ENCODE measurements at regions not wholly inside any gene's neighbourhood (a gene's known extent, or its start where the extent isn't known, plus 50 kb on each side); places are given as distances from the start of the nearest gene placed in this dataset.

DNA sequence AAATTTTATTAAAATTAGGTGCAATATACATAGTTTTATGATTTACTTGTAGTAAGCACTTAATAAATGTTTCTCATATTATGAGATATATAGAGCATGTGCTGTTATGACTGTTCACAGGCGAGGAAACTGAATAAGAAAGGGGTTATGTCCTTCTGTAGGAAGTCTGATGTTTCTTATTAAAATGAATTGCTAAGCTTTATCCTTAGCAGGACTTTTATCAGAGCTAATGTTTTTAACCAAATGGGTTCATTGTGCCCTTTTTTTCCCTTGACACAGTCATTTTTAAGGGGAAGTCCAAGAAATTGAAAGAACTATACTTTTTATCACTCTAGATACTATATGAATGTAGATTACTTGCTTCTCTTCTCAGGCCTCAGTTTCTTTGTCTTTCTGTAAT, 285.2 kb downstream of the PTPRC start:
- ChIA-PET POLR2A (no interaction called here), CTCF (interaction anchor here (0.7 kb wide), 1 partner anchor 12 kb away, joined by 3 read pairs; no protein-coding TSS in a partner anchor)
- no peak overlapping the region for H3K4me3 ChIP-seq (ENCODE audit: low read depth, low read length)
- no peak for DNase-seq (ENCODE audit: low read depth, low spot score)
- TF ChIP-seq, protein P1, sequence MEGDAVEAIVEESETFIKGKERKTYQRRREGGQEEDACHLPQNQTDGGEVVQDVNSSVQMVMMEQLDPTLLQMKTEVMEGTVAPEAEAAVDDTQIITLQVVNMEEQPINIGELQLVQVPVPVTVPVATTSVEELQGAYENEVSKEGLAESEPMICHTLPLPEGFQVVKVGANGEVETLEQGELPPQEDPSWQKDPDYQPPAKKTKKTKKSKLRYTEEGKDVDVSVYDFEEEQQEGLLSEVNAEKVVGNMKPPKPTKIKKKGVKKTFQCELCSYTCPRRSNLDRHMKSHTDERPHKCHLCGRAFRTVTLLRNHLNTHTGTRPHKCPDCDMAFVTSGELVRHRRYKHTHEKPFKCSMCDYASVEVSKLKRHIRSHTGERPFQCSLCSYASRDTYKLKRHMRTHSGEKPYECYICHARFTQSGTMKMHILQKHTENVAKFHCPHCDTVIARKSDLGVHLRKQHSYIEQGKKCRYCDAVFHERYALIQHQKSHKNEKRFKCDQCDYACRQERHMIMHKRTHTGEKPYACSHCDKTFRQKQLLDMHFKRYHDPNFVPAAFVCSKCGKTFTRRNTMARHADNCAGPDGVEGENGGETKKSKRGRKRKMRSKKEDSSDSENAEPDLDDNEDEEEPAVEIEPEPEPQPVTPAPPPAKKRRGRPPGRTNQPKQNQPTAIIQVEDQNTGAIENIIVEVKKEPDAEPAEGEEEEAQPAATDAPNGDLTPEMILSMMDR (IDR thresholded peaks at IDR 0.05; ENCODE audit: insufficient read depth, low read length, missing control alignments) = no peak

DNA sequence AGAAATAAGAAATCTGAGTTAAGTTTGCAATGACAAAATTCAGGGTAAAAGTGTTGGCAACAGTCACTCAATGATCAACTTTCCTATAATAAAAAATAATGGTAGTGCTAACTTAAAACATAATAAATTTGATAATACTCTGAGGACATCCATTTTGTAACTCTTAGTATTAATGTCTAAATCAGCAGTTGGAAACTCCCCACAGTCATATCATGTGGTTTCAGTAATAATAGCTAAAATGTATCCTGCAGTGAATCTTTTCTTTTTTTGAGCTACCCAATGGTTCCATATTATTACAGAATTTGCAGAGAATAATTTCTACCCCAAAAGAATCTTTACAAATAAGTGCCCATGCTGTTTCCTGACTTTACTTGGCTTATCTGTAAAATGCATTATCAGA, 286.7 kb downstream of the PTPRC start:
- DNase-seq (ENCODE audit: low read depth, low spot score) = no peak
- ChIA-PET CTCF (no interaction called here), POLR2A (no interaction called here)
- TF ChIP-seq, protein P1 (IDR thresholded peaks at IDR 0.05; ENCODE audit: insufficient read depth, low read length, missing control alignments) = no peak
- no peak overlapping the region for H3K4me3 ChIP-seq (ENCODE audit: low read depth, low read length)

DNA sequence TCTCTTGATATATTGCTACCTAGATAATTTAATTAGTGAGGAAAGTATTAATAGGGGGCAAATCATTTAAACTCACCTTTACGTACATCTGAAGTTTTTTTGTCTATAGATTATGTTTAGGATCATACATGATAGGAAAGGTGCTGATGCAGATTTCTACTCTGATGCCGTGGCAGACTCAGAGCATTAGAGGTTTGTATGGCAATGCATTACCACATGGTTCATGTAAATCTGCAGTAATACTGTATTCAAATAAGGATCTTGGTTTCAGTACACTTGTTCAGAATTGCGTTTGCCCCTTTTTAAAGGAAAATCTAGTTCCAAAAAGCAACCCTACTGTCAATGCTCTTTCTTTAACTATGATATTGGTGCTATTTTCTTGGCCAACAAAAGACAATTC, 288.3 kb downstream of the PTPRC start:
- TF ChIP-seq, protein P1 (IDR thresholded peaks at IDR 0.05; ENCODE audit: insufficient read depth, low read length, missing control alignments) = no peak
- ChIA-PET CTCF (interaction anchor here (1.4 kb wide), 1 partner anchor 186 kb away, joined by 3 read pairs; no protein-coding TSS in a partner anchor), POLR2A (no interaction called here)
- no peak overlapping the region for H3K4me3 ChIP-seq (ENCODE audit: low read depth, low read length)
- DNase-seq (ENCODE audit: low read depth, low spot score) = no peak

DNA sequence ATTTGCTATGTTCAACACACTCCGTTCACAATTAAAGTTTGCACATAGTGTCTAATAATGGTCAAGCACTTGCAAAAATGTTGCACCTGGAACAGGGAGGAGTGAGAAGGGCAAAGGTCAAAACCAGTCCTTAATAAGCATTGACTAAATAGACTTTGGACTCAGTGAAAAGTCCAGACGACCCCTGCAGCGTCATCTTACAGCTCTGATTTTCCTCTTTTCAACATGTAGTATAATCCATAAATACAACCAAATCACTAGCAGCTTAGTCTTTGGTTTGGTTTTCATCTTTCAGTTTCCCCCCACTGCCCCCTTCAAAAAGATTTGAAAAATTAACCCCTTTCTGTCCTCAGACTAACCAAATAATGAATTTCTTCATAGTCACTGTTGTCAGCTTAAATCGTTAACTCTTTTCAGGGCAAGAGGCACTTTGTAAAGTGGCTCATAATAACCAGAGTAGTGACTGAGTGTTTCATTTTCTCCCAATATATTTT, 290.3 kb downstream of the PTPRC start:
- POLR2A ChIA-PET = interaction anchor here (1.1 kb wide), 1 partner anchor 8 kb away, joined by 3 read pairs; no protein-coding TSS in a partner anchor
- H3K4me3 ChIP-seq (ENCODE audit: low read depth, low read length) = no peak overlapping the region
- CTCF ChIA-PET = no interaction called here
- TF ChIP-seq, protein P1 (IDR thresholded peaks at IDR 0.05; ENCODE audit: insufficient read depth, low read length, missing control alignments) = no peak
- no peak for DNase-seq (ENCODE audit: low read depth, low spot score)

DNA sequence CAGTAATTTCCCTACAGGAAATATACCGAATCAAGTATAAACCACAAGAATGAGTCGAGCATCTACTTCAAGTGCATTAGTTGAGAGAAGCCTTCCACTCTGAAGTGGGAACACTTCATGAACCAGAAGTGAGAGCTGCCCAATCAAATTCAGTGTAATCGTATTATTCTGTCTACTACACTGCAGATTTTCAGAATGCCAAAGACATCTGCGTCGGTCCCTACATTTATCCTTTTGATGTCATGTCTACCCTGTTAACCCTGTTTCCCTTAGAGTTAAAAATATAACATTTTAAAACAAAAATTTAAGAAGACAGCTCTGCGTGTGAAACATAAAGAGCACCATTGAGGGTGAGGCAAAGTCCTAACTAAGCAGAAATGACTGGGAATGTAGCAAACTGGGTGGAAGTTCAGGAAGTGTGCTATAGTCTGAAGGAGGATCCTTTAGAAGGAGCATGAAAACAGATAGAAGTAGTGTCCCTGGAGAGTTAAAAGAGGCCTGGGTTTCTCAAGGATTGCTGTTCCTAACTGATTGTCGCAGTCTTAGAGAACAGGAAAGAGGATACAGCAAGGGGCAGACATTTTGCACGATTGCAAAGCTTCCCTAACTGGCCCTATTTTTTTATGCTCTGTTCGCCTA, 291.2 kb downstream of the PTPRC start:
- POLR2A ChIA-PET = no interaction called here
- CTCF ChIA-PET = interaction anchor here (1.0 kb wide), 1 partner anchor 15 kb away, joined by 3 read pairs; no protein-coding TSS in a partner anchor
- no peak for DNase-seq (ENCODE audit: low read depth, low spot score)
- TF ChIP-seq, protein P1 (IDR thresholded peaks at IDR 0.05; ENCODE audit: insufficient read depth, low read length, missing control alignments) = no peak
- peak overlapping the region; percentile 34 for H3K4me3 ChIP-seq (ENCODE audit: low read depth, low read length)

DNA sequence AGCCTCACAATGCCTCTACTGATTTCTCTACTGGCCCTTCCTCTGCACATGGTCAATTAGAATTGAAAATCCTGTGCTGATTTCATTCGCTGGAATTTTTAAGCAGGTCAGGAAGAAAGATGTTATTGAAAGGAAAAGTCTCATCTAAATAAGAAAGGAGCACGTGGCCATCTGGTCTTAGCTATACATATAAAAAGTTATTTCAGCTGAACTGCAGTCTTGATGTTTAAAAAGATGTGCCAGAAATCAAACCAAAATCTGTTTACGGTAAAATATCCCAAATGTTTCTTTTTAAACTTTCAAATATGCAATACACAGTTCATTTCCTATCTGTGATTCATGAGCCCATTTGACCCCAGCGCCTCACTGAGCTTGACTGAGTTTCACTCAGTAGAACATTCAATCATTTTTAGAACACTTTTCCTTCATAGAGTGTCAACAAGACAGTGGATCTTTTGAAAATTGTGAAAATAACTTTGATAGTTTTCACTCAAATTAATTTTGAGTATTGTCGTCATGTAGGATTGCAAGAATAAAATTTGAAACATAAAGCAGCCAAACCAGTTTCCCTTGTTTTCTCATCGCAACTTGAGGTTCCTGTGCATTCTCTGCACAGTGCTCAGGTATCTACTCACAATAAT, 293.6 kb downstream of the PTPRC start:
- CTCF ChIA-PET = no interaction called here
- POLR2A ChIA-PET = no interaction called here
- TF ChIP-seq, protein P1 (IDR thresholded peaks at IDR 0.05; ENCODE audit: insufficient read depth, low read length, missing control alignments) = no peak
- no peak overlapping the region for H3K4me3 ChIP-seq (ENCODE audit: low read depth, low read length)
- no peak for DNase-seq (ENCODE audit: low read depth, low spot score)

All from AG04449 (cell line).